HepG2 (cell line): ENCODE measurements at regions not wholly inside any gene's neighbourhood (a gene's known extent, or its start where the extent isn't known, plus 50 kb on each side); places are given as distances from the start of the nearest gene placed in this dataset.

Source experiments
- CC2D1A ChIP-seq: sonication (generic); formaldehyde crosslinking; IDR thresholded peaks from 2 replicates; pipeline ENCODE4 v1.8.1; 2023; ENCODE audit warnings: mild to moderate bottlenecking, missing genetic modification reagents
- EP300 ChIP-seq, 3 experiments: sonication (generic) in 1 of 3; formaldehyde crosslinking in 1 of 3; IDR thresholded peaks; 2 replicates each; pipeline versions ENCODE4 v1.5.1 to v1.6.1; 2011 to 2020; ENCODE audit warnings: low read depth in 2 of 3, low read length in 2 of 3, borderline replicate concordance in 1 of 3, improper control_type of control experiment in 1 of 3, mild to moderate bottlenecking in 1 of 3, missing genetic modification reagents in 1 of 3, moderate library complexity in 1 of 3
- FOSL1 ChIP-seq: sonication (generic); formaldehyde crosslinking; IDR thresholded peaks from 2 replicates; pipeline ENCODE4 v1.9.0; 2021; ENCODE audit warnings: missing genetic modification reagents, borderline replicate concordance
- HMG20B ChIP-seq: conservative IDR thresholded peaks from 2 replicates; pipeline ENCODE4 v1.6.1; 2016; ENCODE audit warnings: missing genetic modification reagents, missing compliant biosample characterization
- KDM1A ChIP-seq: IDR thresholded peaks from 2 replicates; pipeline ENCODE4 v1.6.1; 2016; ENCODE audit warnings: missing compliant biosample characterization
- YY1 ChIP-seq: IDR thresholded peaks from 2 replicates; pipeline ENCODE4 v1.6.1; 2011; ENCODE audit warnings: low read length, low read depth, moderate library complexity, mild to moderate bottlenecking; ENCODE audit not compliant: insufficient read depth, insufficient replicate concordance
- ZNF24 ChIP-seq: fragments of 450-650 bp; IDR thresholded peaks from 2 replicates; pipeline ENCODE4 v1.6.1; 2017; ENCODE audit warnings: antibody characterized with exemption, mild to moderate bottlenecking
- TF ChIP-seq, protein P1 (sequence below): sonication (generic); formaldehyde crosslinking; IDR thresholded peaks from 2 replicates; pipeline ENCODE4 v1.4.0; 2020; ENCODE audit warnings: missing genetic modification reagents
- TF ChIP-seq, protein P2 (sequence below): sonication (generic); formaldehyde crosslinking; conservative IDR thresholded peaks from 2 replicates; pipeline ENCODE4 v1.4.0; 2020; ENCODE audit warnings: missing genetic modification reagents
- TF ChIP-seq, protein P3 (sequence below): sonication (generic); formaldehyde crosslinking; IDR thresholded peaks from 2 replicates; pipeline ENCODE4 v1.5.0; 2020; ENCODE audit warnings: missing genetic modification reagents, mild to moderate bottlenecking, borderline replicate concordance
- TF ChIP-seq, protein P4 (sequence below): sonication (generic); formaldehyde crosslinking; IDR thresholded peaks from 2 replicates; pipeline ENCODE4 v1.5.0; 2020; ENCODE audit warnings: mild to moderate bottlenecking, missing genetic modification reagents, moderate library complexity

DNA sequence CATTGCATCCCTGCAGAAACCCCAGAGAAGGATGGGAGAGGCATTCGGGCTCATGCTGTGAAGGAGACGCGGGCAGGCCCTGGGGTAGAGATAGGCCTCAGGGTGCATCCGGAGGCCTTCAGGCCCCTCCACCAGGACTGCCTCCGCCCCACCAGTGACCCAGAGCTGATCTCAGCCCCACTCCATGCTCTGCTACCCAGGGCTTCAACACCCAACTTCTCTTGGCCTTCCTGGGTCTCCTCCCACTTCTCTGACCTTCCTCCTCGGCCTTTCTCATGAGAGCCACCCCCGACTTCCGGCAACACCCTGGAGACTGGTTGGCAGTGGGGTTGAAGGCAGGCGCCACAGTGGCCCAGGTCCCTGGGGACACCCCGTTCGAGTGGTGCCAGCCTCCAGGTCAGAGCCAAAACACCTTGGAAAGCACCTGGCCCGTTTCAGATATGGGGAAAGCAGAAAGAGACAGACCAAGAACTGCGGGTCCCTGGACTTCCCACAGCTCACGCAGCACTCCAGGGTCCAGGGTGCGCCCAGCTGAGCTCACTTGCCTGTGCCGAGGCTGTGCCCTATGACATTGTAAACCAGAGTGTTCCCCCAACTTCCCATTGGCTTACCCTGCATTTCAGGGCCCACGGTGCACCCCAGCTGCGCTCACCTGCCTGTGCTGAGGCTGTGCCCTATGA is 65.1 kb upstream of the OLFM1 start:
- no peak for TF ChIP-seq HMG20B (CRISPR knock-in tag)
- no peak for TF ChIP-seq YY1
- TF ChIP-seq, protein P1, sequence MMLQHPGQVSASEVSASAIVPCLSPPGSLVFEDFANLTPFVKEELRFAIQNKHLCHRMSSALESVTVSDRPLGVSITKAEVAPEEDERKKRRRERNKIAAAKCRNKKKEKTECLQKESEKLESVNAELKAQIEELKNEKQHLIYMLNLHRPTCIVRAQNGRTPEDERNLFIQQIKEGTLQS (CRISPR knock-in tag), result no peak
- TF ChIP-seq ZNF24, result no peak
- TF ChIP-seq, protein P2, sequence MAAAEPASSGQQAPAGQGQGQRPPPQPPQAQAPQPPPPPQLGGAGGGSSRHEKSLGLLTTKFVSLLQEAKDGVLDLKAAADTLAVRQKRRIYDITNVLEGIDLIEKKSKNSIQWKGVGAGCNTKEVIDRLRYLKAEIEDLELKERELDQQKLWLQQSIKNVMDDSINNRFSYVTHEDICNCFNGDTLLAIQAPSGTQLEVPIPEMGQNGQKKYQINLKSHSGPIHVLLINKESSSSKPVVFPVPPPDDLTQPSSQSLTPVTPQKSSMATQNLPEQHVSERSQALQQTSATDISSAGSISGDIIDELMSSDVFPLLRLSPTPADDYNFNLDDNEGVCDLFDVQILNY, result no peak
- no peak for TF ChIP-seq CC2D1A (CRISPR knock-in tag)
- TF ChIP-seq KDM1A (CRISPR knock-in tag), result no peak
- TF ChIP-seq EP300 (IDR thresholded peaks at IDR 0.05; ENCODE audit: low read depth in 2 of 2, low read length in 2 of 2), result no peak
- TF ChIP-seq EP300 (CRISPR knock-in tag; IDR thresholded peaks at IDR 0.05; ENCODE audit: borderline replicate concordance), result no peak
- TF ChIP-seq, protein P3, sequence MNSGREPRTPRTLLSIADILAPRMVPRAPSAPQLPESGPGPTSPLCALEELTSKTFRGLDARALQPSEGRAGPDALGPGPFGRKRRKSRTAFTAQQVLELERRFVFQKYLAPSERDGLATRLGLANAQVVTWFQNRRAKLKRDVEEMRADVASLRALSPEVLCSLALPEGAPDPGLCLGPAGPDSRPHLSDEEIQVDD (CRISPR knock-in tag), result no peak
- TF ChIP-seq, protein P4, sequence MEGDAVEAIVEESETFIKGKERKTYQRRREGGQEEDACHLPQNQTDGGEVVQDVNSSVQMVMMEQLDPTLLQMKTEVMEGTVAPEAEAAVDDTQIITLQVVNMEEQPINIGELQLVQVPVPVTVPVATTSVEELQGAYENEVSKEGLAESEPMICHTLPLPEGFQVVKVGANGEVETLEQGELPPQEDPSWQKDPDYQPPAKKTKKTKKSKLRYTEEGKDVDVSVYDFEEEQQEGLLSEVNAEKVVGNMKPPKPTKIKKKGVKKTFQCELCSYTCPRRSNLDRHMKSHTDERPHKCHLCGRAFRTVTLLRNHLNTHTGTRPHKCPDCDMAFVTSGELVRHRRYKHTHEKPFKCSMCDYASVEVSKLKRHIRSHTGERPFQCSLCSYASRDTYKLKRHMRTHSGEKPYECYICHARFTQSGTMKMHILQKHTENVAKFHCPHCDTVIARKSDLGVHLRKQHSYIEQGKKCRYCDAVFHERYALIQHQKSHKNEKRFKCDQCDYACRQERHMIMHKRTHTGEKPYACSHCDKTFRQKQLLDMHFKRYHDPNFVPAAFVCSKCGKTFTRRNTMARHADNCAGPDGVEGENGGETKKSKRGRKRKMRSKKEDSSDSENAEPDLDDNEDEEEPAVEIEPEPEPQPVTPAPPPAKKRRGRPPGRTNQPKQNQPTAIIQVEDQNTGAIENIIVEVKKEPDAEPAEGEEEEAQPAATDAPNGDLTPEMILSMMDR, result no peak
- no peak for TF ChIP-seq FOSL1 (CRISPR knock-in tag)
